GM12864 (cell line): ENCODE measurements at regions not wholly inside any gene's neighbourhood (a gene's known extent, or its start where the extent isn't known, plus 50 kb on each side); places are given as distances from the start of the nearest gene placed in this dataset.

Experiments used
- DNase-seq: peaks from one replicate; pipeline ENCODE4 v3.0.0-alpha.2; 2011; ENCODE audit warnings: low read depth
- H3K4me3 ChIP-seq: 2 replicates; pipeline ENCODE4 v1.5.1; 2011; ENCODE audit warnings: mild to moderate bottlenecking, low read depth, low read length, control low read depth
- CTCF ChIP-seq: IDR thresholded peaks from 2 replicates; pipeline ENCODE4 v1.5.1; 2011; ENCODE audit warnings: low read depth, mild to moderate bottlenecking, moderate library complexity, low read length, control low read depth, inconsistent platforms; ENCODE audit errors: missing control alignments

- no peak for DNase-seq
- no peak overlapping the region for H3K4me3 ChIP-seq
- TF ChIP-seq CTCF: no peak
Observed at GRCh38 chr18:78853341-78853740, 126.3 kb upstream of the SALL3 start.

GRCh38 chr18:78855188-78855587, 124.4 kb upstream of the SALL3 start:
- H3K4me3 ChIP-seq: no peak overlapping the region
- DNase-seq: no peak
- no peak for TF ChIP-seq CTCF

GRCh38 chr18:78856569-78857313, 122.9 kb upstream of the SALL3 start:
- no peak overlapping the region for H3K4me3 ChIP-seq
- no peak for TF ChIP-seq CTCF
- no peak for DNase-seq

- no peak for TF ChIP-seq CTCF
- H3K4me3 ChIP-seq: no peak overlapping the region
- DNase-seq: no peak
Observed at GRCh38 chr18:78857314-78858150, 122.1 kb upstream of the SALL3 start.

GRCh38 chr18:78859686-78860085, 119.9 kb upstream of the SALL3 start:
- DNase-seq: no peak
- H3K4me3 ChIP-seq: no peak overlapping the region
- no peak for TF ChIP-seq CTCF

- TF ChIP-seq CTCF: no peak
- H3K4me3 ChIP-seq: no peak overlapping the region
- no peak for DNase-seq
Observed at GRCh38 chr18:78860117-78860516, 119.5 kb upstream of the SALL3 start.
